NCI-H524 treated with DMSO at 0.1 percent for 48 hours (cell line): ENCODE measurements at regions not wholly inside any gene's neighbourhood (a gene's known extent, or its start where the extent isn't known, plus 50 kb on each side); places are given as distances from the start of the nearest gene placed in this dataset.
"Not testable (repeated sequence)": the region's sequence is repeated elsewhere in the genome, so short reads cannot be mapped to it uniquely, and the experiment has no call there.

Source experiments
- DNase-seq: peaks from one replicate; lab custom pipeline; 2025; lab: John Stamatoyannopoulos, UW

GRCh38 chr13:84745051-84745551, 862.8 kb upstream of the SLITRK1 start:
- DNase-seq: no peak

GRCh38 chr13:84744203-84744602, 861.9 kb upstream of the SLITRK1 start:
- DNase-seq: no peak

- no peak for DNase-seq
These were observed 859.0 kb upstream of the SLITRK1 start for GRCh38 chr13:84741253-84741652.

- no peak for DNase-seq
These were observed 856.7 kb upstream of the SLITRK1 start for GRCh38 chr13:84739021-84739420.

GRCh38 chr13:84737661-84738060, 855.4 kb upstream of the SLITRK1 start:
- no peak for DNase-seq

- no peak for DNase-seq
These were observed 848.1 kb upstream of the SLITRK1 start for GRCh38 chr13:84730376-84730775.

GRCh38 chr13:84705982-84706710, 823.9 kb upstream of the SLITRK1 start:
- DNase-seq: no peak

GRCh38 chr13:84702174-84702573, 819.9 kb upstream of the SLITRK1 start:
- DNase-seq: no peak

- DNase-seq: not testable (repeated sequence)
These were observed 815.3 kb upstream of the SLITRK1 start for GRCh38 chr13:84697591-84697990.

GRCh38 chr13:84686973-84687372, 804.7 kb upstream of the SLITRK1 start:
- DNase-seq: no peak

- DNase-seq: no peak
These were observed 804.2 kb upstream of the SLITRK1 start for GRCh38 chr13:84686458-84686857.

GRCh38 chr13:84684804-84685203, 802.5 kb upstream of the SLITRK1 start:
- DNase-seq: no peak

GRCh38 chr13:84684048-84684662, 801.9 kb upstream of the SLITRK1 start:
- no peak for DNase-seq

GRCh38 chr13:84683448-84683847, 801.2 kb upstream of the SLITRK1 start:
- no peak for DNase-seq

- DNase-seq: no peak
These were observed 795.6 kb upstream of the SLITRK1 start for GRCh38 chr13:84677836-84678235.

GRCh38 chr13:84672616-84673015, 790.3 kb upstream of the SLITRK1 start:
- DNase-seq: no peak

GRCh38 chr13:84670245-84670644, 788.0 kb upstream of the SLITRK1 start:
- no peak for DNase-seq

GRCh38 chr13:84668637-84669036, 786.4 kb upstream of the SLITRK1 start:
- DNase-seq: no peak

- no peak for DNase-seq
These were observed 780.2 kb upstream of the SLITRK1 start for GRCh38 chr13:84662491-84662890.

GRCh38 chr13:84661718-84662117, 779.4 kb upstream of the SLITRK1 start:
- DNase-seq: no peak

- DNase-seq: no peak
These were observed 777.0 kb upstream of the SLITRK1 start for GRCh38 chr13:84659359-84659661.

GRCh38 chr13:84658491-84659358, 776.5 kb upstream of the SLITRK1 start:
- no peak for DNase-seq

GRCh38 chr13:84655677-84656076, 773.4 kb upstream of the SLITRK1 start:
- no peak for DNase-seq
